Mammary epithelial cell (primary cell): ENCODE measurements at regions not wholly inside any gene's neighbourhood (a gene's known extent, or its start where the extent isn't known, plus 50 kb on each side); places are given as distances from the start of the nearest gene placed in this dataset.

Experiments used
- CTCF ChIP-seq, 2 donors: IDR thresholded peaks in 1 of 2; conservative IDR thresholded peaks in 1 of 2; 2 replicates each; pipeline ENCODE4 v1.5.1; 2011 to 2012; ENCODE audit warnings: inconsistent platforms in 2 of 2, low read length in 2 of 2, mild to moderate bottlenecking in 2 of 2, control low read depth in 1 of 2, low read depth in 1 of 2; ENCODE audit not compliant: insufficient read depth in 1 of 2; ENCODE audit errors: extremely low read depth in 1 of 2
- EZH2 ChIP-seq: IDR thresholded peaks from 2 replicates; pipeline ENCODE4 v1.6.1; 2012; ENCODE audit warnings: low read length, inconsistent platforms, borderline replicate concordance

GRCh38 chr3:194748225-194748624, 62.5 kb downstream of the FAM43A start:
- TF ChIP-seq CTCF (conservative IDR thresholded peaks at IDR 0.05 in 1 of 2, IDR thresholded peaks at IDR 0.05 in 1 of 2; ENCODE audit: extremely low read depth in 1 of 2, insufficient read depth in 1 of 2, low read depth in 1 of 2, low read length in 2 of 2) (no peak), EZH2 (no peak)
